ENCODE measurements at regions not wholly inside any gene's neighbourhood (a gene's known extent, or its start where the extent isn't known, plus 50 kb on each side); places are given as distances from the start of the nearest gene placed in this dataset.

- TF ChIP-seq CTCF (IDR thresholded peaks at IDR 0.05) (no peak), POLR2AphosphoS5 (IDR thresholded peaks at IDR 0.05) (peak in 2 of 3 donors; percentile 34 to 40)
Measured at GRCh38 chr14:101405171-101405883, 156.0 kb upstream of the DIO3 start.
